Tibial nerve (tissue), 4 donors: ENCODE measurements at regions not wholly inside any gene's neighbourhood (a gene's known extent, or its start where the extent isn't known, plus 50 kb on each side); places are given as distances from the start of the nearest gene placed in this dataset.

Experiments
- DNase-seq, 2 donors: peaks; one replicate each; pipeline ENCODE4 v3.0.0-alpha.2; 2019; ENCODE audit warnings: low spot score in 2 of 2
- H3K27ac ChIP-seq, 4 donors: fragments of 200-600 bp; sonication (generic) in 3 of 4; one replicate each; pipeline ENCODE4 v1.5.1; 2017 to 2019; ENCODE audit warnings: mild to moderate bottlenecking in 1 of 4
- H3K27me3 ChIP-seq, 2 donors: fragments of 200-600 bp; sonication (generic) in 1 of 2; one replicate each; pipeline versions ENCODE4 v1.5.1 to v1.6.0; 2017 to 2019
- H3K36me3 ChIP-seq, 3 donors: fragments of 200-600 bp; sonication (generic); one replicate each; pipeline ENCODE4 v1.5.1; 2018 to 2019
- H3K4me1 ChIP-seq, 4 donors: fragments of 200-600 bp; sonication (generic) in 3 of 4; one replicate each; pipeline ENCODE4 v1.5.1; 2017 to 2019
- H3K4me3 ChIP-seq, 4 donors: fragments of 200-600 bp; sonication (generic) in 3 of 4; one replicate each; pipeline ENCODE4 v1.5.1; 2017 to 2019; ENCODE audit warnings: mild to moderate bottlenecking in 1 of 4, moderate library complexity in 1 of 4
- H3K9me3 ChIP-seq, 4 donors: fragments of 200-600 bp; sonication (generic) in 3 of 4; one replicate each; pipeline ENCODE4 v1.5.1; 2017 to 2019
- EP300 ChIP-seq, 2 donors: sonication (generic); formaldehyde crosslinking; IDR thresholded peaks; one replicate each; pipeline ENCODE4 v1.6.1; 2017; ENCODE audit warnings: antibody characterized with exemption in 2 of 2, mild to moderate bottlenecking in 1 of 2
- POLR2A ChIP-seq, 2 donors: fragments of 450-650 bp; IDR thresholded peaks; one replicate each; pipeline ENCODE4 v1.6.1; 2017; ENCODE audit warnings: antibody characterized with exemption in 2 of 2, mild to moderate bottlenecking in 2 of 2, moderate library complexity in 2 of 2
- WGBS, 2 donors: methylation state at CpG; one replicate each; pipeline ENCODE4 v1.1.5; 2018; 5-methylcytosine and 5-hydroxymethylcytosine counted together
- TF ChIP-seq, protein P1 (sequence below), 5 experiments: fragments of 200-600 bp in 3 of 5; fragments of 450-650 bp in 2 of 5; sonication (generic) in 3 of 5; IDR thresholded peaks; one replicate each; pipeline ENCODE4 v1.5.1; 2016 to 2019; ENCODE audit warnings: antibody characterized with exemption in 5 of 5, mild to moderate bottlenecking in 3 of 5, moderate library complexity in 2 of 5

DNA sequence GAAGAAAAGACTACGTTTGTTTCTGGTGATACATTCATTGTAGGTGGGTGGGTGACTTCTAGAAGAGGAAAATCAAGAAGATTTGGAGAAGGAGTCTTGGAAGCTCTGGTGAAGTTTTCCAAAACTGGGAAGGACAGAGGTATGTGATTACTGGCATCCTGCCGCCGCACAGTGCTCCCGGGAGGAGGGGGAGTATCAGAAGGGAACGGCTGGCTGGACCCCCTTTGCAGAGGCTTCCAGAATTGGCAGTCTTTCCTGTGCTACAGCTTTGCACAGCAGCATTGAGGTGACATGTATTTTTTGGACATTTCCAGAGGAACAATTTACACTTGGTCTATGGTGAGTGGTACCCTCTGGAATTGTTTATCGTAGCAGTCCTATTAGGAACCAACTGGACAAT is 75.7 kb upstream of the EOMES start:
- 76 to 78% methylated on average over 6 of the region's 6 CpGs for WGBS, 2 donors
- DNase-seq, result no peak
- no peak for TF ChIP-seq EP300 (IDR thresholded peaks at IDR 0.05)
- TF ChIP-seq, protein P1, sequence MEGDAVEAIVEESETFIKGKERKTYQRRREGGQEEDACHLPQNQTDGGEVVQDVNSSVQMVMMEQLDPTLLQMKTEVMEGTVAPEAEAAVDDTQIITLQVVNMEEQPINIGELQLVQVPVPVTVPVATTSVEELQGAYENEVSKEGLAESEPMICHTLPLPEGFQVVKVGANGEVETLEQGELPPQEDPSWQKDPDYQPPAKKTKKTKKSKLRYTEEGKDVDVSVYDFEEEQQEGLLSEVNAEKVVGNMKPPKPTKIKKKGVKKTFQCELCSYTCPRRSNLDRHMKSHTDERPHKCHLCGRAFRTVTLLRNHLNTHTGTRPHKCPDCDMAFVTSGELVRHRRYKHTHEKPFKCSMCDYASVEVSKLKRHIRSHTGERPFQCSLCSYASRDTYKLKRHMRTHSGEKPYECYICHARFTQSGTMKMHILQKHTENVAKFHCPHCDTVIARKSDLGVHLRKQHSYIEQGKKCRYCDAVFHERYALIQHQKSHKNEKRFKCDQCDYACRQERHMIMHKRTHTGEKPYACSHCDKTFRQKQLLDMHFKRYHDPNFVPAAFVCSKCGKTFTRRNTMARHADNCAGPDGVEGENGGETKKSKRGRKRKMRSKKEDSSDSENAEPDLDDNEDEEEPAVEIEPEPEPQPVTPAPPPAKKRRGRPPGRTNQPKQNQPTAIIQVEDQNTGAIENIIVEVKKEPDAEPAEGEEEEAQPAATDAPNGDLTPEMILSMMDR (IDR thresholded peaks at IDR 0.05), result no peak
- no peak for TF ChIP-seq POLR2A (IDR thresholded peaks at IDR 0.05)

GRCh38 chr3:27800261-27800660 is 78.1 kb upstream of the EOMES start:
- TF ChIP-seq POLR2A (IDR thresholded peaks at IDR 0.05) (no peak), EP300 (IDR thresholded peaks at IDR 0.05) (no peak)
- TF ChIP-seq, protein P1 (IDR thresholded peaks at IDR 0.05), result no peak
- Histone ChIP-seq H3K4me3 (no peak overlapping the region), H3K27ac (no peak overlapping the region), H3K9me3 (no peaks in the 10 kb centered on the region), H3K4me1 (no peaks in the 10 kb centered on the region), H3K27me3 (no peaks in the 10 kb centered on the region), H3K36me3 (no peaks in the 10 kb centered on the region)
- WGBS, 2 donors, result 77 to 90% methylated on average over 3 of the region's 3 CpGs
- DNase-seq, result no peak

More for the DNA sequence above, 75.7 kb upstream of the EOMES start:
- Histone ChIP-seq H3K27me3 (no peaks in the 10 kb centered on the region), H3K36me3 (no peaks in the 10 kb centered on the region), H3K27ac (no peak overlapping the region), H3K4me1 (no peaks in the 10 kb centered on the region), H3K9me3 (no peaks in the 10 kb centered on the region), H3K4me3 (no peak overlapping the region)

- Histone ChIP-seq H3K4me1 (no peaks in the 10 kb centered on the region), H3K9me3 (no peaks in the 10 kb centered on the region), H3K4me3 (no peak overlapping the region), H3K27me3 (no peaks in the 10 kb centered on the region), H3K36me3 (no peaks in the 10 kb centered on the region), H3K27ac (no peak overlapping the region)
- 83 to 88% methylated on average over 2 of the region's 2 CpGs for WGBS, 2 donors
- DNase-seq, result no peak
- TF ChIP-seq POLR2A (IDR thresholded peaks at IDR 0.05) (no peak), EP300 (IDR thresholded peaks at IDR 0.05) (no peak)
- TF ChIP-seq, protein P1 (IDR thresholded peaks at IDR 0.05), result no peak
Measured at GRCh38 chr3:27802425-27802824, 80.3 kb upstream of the EOMES start.

DNA sequence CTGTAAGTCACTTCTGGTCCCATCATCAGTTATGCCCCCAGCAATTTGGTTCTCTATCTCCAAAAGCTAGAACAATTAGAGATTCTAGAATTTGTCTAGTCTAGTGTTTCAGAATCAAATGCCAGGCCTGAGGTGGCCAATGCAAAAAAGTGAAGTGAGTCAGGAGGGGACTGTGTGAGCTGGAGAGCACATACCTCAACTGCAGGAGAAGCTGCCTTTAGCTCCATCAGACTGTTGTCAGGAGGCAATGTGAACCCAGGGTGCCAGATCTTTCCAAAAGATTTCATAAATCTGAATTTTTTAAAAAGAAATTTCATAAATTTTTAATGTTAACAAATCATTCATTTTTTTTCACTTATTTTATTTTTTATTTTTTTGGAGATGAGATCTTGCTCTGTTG is 80.7 kb upstream of the EOMES start:
- no peak for DNase-seq
- TF ChIP-seq, protein P1 (IDR thresholded peaks at IDR 0.05), result no peak
- TF ChIP-seq POLR2A (IDR thresholded peaks at IDR 0.05), result no peak
- no peak for TF ChIP-seq EP300 (IDR thresholded peaks at IDR 0.05)

DNA sequence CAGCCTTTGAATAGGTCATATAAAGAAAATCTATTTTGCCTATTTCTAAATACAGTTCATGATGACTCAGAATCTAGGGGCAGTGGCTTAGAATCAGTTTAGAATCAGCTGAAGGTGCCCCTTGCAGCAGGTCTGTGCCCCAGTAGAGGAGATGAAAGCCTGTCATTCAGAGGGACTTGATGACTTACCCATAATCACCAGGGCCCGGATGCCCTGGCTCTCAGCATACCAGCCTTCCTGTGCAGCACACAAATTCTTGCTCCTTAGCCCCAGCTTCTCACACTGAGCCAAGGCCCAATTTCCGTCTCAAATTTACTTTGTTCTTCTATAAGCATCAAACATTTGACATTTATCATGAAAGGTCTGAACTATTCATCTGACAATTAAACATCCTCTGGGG is 83.2 kb upstream of the EOMES start:
- Histone ChIP-seq H3K27ac (no peak overlapping the region), H3K27me3 (no peaks in the 10 kb centered on the region), H3K4me3 (no peak overlapping the region), H3K9me3 (no peaks in the 10 kb centered on the region), H3K4me1 (no peaks in the 10 kb centered on the region), H3K36me3 (no peaks in the 10 kb centered on the region)
- TF ChIP-seq EP300 (IDR thresholded peaks at IDR 0.05) (no peak), POLR2A (IDR thresholded peaks at IDR 0.05) (no peak)
- TF ChIP-seq, protein P1 (IDR thresholded peaks at IDR 0.05), result no peak
- 42 to 51% methylated on average over 2 of the region's 2 CpGs for WGBS, 2 donors
- no peak for DNase-seq

More for the DNA sequence above, 80.7 kb upstream of the EOMES start:
- Histone ChIP-seq H3K27me3 (no peaks in the 10 kb centered on the region), H3K27ac (no peak overlapping the region), H3K36me3 (no peaks in the 10 kb centered on the region), H3K9me3 (no peaks in the 10 kb centered on the region), H3K4me3 (no peak overlapping the region), H3K4me1 (no peaks in the 10 kb centered on the region)
